Transverse colon (tissue), 3 donors: ENCODE measurements at regions not wholly inside any gene's neighbourhood (a gene's known extent, or its start where the extent isn't known, plus 50 kb on each side); places are given as distances from the start of the nearest gene placed in this dataset.
"Not testable (repeated sequence)": the region's sequence is repeated elsewhere in the genome, so short reads cannot be mapped to it uniquely, and the experiment has no call there.

Experiments
- EP300 ChIP-seq: sonication (generic); formaldehyde crosslinking; IDR thresholded peaks from one replicate; pipeline ENCODE4 v1.6.1; 2017; ENCODE audit warnings: antibody characterized with exemption, low read depth
- POLR2A ChIP-seq: fragments of 450-650 bp; IDR thresholded peaks from one replicate; pipeline ENCODE4 v1.6.1; 2016; ENCODE audit warnings: antibody characterized with exemption, mild to moderate bottlenecking, moderate library complexity
- TF ChIP-seq, protein P1 (sequence below), 5 experiments: fragments of 200-600 bp in 3 of 5; fragments of 450-650 bp in 2 of 5; sonication (generic) in 3 of 5; IDR thresholded peaks; 1 replicate in 2 of 5; 2 replicates in 3 of 5; pipeline ENCODE4 v1.5.1; 2016 to 2017; ENCODE audit warnings: antibody characterized with exemption in 5 of 5, inconsistent platforms in 3 of 5, mild to moderate bottlenecking in 2 of 5, moderate library complexity in 1 of 5

DNA sequence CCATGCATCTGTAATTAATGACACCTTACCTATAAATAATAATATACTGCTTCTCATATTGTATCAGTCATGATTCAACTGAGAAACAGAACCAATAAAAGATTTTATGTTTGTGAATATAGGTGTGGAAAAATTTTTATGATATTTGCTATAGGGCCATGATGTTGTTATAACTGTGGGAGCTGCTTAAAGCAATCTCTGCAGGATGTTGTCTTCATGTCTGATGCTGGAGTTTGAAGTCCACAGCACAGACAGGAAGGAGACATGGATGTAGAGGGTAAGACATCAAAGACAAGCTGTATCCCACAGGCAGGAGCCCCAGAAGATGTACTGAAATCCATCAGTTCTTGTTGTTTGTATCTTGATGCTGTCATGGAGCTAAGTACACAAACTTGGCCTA, 366.7 kb upstream of the ANKRD20A1 start:
- TF ChIP-seq POLR2A, EP300: not testable (repeated sequence)
- TF ChIP-seq, protein P1, sequence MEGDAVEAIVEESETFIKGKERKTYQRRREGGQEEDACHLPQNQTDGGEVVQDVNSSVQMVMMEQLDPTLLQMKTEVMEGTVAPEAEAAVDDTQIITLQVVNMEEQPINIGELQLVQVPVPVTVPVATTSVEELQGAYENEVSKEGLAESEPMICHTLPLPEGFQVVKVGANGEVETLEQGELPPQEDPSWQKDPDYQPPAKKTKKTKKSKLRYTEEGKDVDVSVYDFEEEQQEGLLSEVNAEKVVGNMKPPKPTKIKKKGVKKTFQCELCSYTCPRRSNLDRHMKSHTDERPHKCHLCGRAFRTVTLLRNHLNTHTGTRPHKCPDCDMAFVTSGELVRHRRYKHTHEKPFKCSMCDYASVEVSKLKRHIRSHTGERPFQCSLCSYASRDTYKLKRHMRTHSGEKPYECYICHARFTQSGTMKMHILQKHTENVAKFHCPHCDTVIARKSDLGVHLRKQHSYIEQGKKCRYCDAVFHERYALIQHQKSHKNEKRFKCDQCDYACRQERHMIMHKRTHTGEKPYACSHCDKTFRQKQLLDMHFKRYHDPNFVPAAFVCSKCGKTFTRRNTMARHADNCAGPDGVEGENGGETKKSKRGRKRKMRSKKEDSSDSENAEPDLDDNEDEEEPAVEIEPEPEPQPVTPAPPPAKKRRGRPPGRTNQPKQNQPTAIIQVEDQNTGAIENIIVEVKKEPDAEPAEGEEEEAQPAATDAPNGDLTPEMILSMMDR (IDR thresholded peaks at IDR 0.05) = not testable (repeated sequence)
